Fibroblast of skin of right biceps (primary cell): ENCODE measurements at regions not wholly inside any gene's neighbourhood (a gene's known extent, or its start where the extent isn't known, plus 50 kb on each side); places are given as distances from the start of the nearest gene placed in this dataset.
"Not testable (repeated sequence)": the region's sequence is repeated elsewhere in the genome, so short reads cannot be mapped to it uniquely, and the experiment has no call there.

ENCODE experiments used
- DNase-seq: peaks from one replicate; pipeline ENCODE4 v3.0.0-alpha.2; 2013

DNA sequence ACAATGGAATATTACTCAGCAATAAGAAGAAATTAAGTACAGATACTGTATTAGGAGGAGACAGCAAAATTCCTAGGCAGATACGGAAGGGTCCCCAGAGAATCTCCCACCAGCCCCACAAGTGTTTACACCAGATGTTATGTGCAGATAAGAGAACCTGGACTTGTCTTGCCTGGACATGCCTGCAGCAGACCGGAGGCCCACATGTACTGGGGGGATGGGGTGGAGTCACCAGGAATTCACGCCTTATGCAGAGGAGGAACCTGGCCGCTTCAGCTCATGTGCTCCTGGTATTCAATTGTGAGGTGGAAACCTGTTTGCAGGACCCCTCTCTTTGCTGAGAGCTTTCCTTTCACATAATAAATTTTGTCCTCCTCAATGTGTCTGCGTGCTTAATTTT lies 586.3 kb upstream of the DEFB115 start:
- not testable (repeated sequence) for DNase-seq

DNA sequence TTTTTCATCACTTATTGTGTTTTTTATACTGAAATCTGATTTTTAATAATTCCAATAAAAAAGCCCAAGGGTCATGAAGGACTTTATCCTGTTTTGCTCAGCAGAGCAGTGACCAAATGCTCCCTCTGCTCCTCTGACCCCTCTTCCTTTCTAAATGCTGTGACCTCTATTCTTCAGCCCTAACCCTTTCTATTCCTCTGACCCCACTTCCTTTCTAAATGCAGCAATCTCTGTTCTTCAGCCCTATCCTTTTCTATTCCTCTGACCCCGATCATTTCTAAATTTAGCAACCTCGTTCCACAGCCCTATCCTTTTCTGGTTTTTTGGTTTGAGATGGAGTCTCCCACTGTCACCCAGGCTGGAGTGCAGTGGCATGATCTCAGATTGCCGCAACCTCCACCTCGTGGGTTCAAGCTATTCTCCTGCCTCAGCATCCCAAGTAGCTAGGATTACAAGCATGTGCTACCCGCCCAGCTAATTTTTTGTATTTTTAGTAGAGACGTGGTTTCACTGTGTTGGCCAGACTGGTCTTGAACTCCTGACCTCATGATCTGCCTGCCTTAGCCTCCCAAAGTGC lies 581.4 kb upstream of the DEFB115 start:
- not testable (repeated sequence) for DNase-seq

DNA sequence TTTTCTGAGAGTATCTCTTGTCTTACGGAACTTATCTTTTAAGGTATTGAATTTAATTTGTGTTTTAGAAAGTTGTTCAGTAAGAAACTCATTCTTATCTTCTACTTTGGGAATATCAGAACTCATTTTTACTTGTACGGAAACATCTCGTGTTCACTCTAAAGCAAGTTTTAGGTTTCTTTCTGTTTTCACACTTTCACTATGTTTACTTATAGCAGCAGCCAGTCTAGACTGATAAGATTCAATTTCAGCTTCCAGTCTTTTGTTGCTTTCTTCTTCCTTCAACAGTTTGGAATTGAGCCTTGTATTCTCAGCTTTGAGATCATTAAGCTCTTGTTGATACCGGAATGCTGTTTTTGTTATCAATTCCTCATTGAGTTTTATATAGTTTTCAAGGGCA lies 575.2 kb upstream of the DEFB115 start:
- DNase-seq = not testable (repeated sequence)

DNA sequence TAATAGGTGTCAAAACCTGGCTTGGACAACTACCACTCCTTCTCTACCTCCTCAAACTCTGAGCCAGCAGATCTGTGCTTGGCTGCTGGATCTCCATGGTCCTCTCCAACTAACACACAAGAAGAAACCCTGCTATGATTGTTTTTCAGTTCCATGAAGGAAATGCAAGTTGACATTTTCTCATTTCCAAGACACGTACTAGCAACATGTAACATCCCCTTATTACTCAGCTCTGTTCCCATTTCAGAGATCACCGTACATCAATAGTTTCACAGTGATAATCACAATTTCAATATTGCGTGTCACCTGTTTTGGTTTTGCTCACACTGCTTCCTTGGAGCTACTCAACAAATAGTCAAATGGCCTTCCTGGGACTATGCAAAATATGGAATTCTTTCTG lies 544.6 kb upstream of the DEFB115 start:
- DNase-seq = not testable (repeated sequence)

DNA sequence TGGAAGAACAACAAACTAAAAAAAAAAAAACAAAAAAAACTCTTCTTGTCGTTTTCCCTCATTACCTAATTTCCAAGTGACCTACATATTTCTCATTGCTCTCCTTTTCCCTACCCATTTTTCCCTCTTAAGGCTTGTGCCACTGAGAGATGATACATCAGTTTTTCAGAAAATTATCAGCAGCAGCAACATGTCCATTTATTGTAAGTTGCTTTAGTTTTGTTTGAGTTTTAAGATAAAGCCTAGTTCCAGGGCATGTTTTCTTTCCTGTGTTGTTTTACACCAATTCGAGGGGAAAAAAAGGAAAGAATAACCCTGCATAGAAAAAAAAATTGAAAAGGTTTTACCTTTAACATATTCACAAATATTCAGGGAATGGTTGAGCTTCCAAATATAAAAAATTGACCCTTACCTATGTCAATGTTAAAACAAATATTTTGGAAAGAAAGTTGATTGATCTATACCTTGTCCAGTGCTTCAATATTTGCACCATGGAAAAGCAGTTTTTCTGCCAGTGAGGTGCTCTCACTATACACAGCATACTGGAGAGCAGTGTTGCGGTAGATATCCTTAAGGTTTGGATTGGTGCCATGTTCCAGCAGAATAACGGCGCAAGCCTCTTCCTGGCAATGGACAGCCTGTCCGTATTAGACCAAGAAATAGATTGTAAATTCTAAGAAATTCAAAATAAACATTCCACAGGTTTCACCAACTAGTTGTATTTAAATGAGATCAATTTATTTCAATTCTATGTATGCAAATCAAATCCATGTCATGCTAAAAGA lies 537.9 kb upstream of the DEFB115 start:
- DNase-seq = not testable (repeated sequence)

DNA sequence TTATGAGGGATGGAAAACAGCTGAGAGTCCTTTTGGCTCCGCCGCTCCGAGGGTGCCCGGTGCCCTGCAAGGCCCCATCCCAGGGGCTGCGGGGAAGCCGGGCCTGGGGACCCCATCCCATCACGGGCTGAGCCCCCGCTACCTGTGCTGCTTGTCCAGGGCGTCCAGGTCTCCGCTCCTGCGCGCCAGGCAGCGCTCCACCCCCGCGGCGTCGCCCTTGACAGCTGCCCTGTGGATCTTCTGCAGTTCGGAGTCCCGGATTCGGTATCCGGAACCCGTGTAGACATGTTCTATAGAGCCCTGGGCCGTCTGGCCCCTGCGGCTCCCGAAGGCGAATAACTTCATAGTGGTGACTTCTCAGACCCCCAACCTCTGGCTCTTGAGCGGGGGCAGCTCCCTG lies 534.0 kb upstream of the DEFB115 start:
- DNase-seq = not testable (repeated sequence)

DNA sequence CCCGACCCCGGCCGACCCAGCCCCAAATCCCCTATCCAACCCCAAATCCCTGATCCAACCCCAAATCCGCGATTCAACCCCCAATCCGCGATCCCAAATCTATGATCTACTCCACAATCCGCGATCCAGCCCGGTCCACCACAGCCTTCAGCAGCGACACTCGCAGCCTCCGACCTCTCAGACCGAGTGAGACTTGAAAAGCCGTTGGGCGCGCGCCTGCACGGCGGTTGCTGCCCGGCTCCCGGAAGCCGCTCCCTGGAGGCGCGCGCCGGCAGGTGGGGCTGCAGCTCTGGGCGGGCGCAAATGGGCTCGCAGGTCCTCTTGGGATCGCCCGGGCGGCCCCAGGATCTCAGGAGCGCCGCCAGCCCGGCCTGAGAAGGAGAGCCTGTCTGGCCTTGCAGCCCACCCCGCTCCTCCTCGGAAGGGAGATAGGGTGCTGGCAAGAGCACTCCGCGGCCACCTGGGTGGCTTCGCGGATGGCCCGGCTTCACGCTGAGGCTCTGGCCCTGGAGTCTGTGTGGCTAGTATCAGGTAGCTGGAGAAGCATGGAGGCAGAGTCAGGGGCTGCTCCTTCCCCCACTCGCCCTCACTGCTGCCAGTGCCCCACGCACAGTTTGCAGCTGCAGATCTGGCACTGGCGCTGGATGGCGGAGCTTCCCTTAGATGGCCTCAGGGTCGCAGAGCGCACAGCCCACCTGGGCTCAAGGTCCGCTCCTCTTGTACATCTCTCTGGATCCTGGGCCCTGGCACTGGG lies 533.4 kb upstream of the DEFB115 start:
- DNase-seq = not testable (repeated sequence)

DNA sequence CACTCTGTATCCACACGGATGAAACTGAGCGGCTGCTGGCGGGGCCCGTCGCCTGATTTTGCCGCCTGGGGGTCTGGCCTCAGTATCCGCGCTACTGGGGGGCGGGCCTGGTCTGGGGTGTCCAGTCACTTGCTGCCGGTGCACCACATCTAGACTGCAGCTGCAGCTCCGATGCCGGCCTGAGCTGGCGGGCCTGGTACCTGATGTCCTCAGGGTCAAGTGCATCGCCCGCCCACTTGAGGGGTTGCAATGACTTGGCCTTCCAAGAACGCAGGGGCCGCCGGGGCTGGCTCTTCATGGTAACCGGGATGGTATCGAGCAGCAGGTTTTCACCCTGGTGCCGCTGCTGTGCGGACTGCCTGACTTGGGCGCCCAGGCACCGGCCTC lies 532.8 kb upstream of the DEFB115 start:
- not testable (repeated sequence) for DNase-seq

DNA sequence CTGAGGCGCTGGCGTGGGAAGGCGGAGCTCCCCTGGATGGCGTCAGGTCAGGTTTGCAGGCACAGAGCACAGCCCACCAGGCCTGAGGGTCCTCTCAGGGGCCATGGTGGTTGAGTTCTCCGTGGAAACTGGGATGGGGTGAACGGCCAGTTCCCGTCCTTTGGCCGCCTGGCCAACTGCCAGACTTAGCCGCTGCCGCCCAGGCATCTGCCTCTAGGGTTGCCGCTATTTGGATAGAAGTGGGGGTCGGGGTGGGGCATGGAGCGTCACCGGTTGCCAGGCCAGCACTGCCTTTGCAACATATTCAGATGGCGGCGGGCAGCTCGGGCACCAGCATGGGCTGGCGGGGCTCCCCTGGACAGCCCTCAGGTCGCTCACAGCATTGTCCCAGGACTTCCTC lies 532.3 kb upstream of the DEFB115 start:
- DNase-seq = not testable (repeated sequence)

DNA sequence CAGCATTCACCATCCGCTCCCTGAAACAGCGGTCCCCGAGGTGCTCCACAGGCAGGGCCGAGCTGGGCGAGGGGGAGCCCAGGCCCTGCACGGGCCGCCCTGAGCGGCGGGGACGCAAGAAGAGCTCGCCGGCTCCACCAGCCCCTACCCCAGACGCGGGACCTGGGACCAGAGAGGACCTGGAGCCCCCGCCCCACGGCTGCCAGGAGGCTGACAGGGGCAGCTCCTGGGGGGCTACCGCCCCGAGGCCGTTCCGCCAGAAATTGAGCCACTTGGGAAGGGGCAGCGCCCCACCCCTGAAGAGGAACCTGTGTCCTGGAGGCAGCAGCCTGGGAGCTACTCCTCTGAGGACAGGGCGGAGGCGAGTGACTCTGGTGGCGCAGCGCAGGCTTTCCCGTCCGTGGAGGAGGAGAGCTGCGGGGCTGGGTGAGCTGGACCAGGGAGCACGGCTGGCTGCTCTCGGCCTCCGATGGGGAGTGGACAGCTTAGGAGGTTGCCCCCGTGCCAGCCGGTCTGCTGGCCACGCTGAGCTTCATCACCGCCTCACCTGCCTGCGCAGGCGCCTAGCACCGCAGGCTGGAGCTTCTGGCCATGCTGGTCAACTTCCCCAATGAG lies 529.1 kb upstream of the DEFB115 start:
- not testable (repeated sequence) for DNase-seq
